GM04504 (cell line): ENCODE measurements at regions not wholly inside any gene's neighbourhood (a gene's known extent, or its start where the extent isn't known, plus 50 kb on each side); places are given as distances from the start of the nearest gene placed in this dataset.
A peak's percentile ranks its signal among the peaks of the same experiment; 100 is the strongest.

Experiments used
- DNase-seq: peaks from one replicate; pipeline ENCODE4 v3.0.0-alpha.2; 2012; ENCODE audit warnings: low read depth

DNA sequence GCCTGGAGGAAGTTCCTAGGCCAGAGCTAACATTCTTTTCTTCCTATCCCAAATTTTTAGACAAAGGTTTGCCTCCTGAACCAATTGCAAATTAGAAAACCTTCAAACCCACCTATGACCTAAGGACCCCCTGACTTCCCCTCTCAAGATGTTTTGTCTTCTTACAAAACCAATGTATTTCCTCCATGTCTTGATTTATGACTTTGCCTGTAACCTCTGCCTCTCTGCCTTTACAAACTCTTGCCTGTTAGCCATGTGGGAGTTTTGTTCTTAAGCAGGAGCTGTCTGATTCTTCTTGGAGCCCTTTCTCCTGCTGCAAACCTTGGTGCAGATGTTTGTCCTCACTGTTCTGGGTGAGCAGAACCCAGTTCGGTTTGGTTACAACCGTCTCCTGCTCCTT, 222.3 kb upstream of the BOD1L1 start:
- no peak for DNase-seq

- no peak for DNase-seq
Measured at GRCh38 chr4:13851085-13851940, 223.8 kb upstream of the BOD1L1 start.

GRCh38 chr4:13852411-13852810, 224.9 kb upstream of the BOD1L1 start:
- no peak for DNase-seq

- no peak for DNase-seq
Measured at GRCh38 chr4:13856387-13856786, 228.9 kb upstream of the BOD1L1 start.

DNA sequence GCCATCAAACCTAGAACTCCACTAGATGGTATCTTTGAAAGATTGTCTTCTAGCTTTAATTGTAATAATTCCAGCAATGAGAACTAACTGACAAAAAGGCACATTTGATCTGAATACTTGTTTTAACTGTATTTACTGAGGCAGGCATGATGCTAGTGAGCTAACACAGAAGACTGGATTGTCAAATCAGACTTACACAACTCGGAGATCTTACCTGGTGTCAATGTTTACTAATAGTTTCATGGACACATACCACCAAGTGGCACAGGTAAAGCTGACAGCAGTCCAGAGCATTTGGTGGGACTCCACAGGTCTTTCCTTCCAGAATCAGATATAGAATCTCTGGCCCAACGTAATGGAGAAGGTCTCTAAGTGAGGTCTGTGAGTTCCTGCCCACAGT, 229.9 kb upstream of the BOD1L1 start:
- no peak for DNase-seq

DNA sequence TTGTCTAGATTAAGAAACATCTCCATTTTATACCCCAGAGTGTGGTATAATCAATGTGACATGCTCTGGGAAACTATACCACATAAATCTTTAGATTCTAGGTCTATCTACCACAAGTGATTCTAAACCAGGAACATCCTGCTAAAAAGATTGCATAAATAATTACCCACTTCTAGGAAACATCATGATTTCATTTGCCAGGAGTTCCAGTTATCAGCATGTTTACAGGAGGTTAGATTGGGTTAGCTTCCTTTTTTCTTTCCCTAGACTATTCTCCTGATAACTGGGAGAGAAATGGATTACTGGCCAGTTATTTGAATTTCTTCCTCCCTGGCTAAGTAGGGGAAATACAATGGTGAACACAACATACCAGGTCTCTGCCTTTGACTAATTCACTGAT, 230.3 kb upstream of the BOD1L1 start:
- DNase-seq: no peak

GRCh38 chr4:13859423-13859822, 231.9 kb upstream of the BOD1L1 start:
- no peak for DNase-seq

DNA sequence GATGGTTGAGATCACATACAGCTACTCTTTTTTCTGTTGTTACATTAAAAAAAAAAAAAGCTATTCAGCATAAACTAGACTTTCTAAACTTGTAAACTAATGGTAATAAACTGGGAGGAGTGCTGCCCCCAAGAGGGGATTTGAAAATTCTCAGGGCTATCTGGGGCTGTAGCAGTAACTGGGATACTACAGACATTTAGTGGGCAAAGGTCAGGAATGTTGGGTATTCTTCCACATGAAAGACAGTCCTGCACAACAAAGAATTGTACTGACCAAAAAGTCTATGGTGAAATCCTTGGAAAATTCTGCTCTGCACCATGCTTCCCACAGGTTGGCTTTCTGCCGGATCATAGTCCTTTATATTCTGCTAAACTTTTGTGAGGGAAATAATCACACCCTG, 232.6 kb upstream of the BOD1L1 start:
- DNase-seq: no peak

GRCh38 chr4:13865871-13866669, 238.5 kb upstream of the BOD1L1 start:
- peak; percentile 14 for DNase-seq

DNA sequence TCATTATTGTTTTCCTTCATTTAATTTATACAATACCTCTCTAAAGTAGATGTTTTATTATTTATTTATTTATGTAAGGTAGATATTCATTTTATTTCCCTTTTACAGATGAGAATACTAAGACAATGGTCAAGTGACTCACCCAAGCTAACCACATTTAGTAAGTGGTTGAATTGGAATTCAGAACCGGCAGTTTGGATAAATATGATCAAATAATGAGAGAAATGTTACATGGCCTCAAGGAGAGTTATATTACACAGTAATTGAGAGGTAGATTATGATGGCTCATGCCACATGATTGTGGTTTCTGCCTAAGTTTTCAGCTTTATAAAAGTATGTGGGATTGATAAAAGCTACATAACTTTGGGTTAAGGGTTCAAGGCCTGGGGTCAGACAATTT, 239.4 kb upstream of the BOD1L1 start:
- DNase-seq: no peak

- DNase-seq: no peak
Measured at GRCh38 chr4:13872155-13872554, 244.6 kb upstream of the BOD1L1 start.

DNA sequence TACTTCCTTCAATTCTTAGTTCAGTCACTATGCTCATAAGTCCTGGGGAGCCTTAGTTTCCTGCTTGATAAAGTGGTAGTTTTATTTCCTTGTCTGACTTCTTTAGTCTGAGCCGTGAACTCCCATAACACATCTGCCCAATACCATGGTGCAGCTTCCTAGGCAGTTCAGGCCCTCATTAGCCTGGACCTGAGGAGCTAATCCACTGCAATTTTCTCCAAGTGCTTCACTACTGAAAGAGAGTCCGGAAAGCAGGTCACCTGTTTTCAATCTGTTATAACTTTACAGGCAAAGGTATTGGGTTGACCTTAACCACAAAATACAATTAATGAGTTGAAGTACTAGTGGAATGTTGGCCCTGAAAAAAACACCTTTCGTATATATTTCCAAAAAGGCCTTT, 245.4 kb upstream of the BOD1L1 start:
- no peak for DNase-seq

DNA sequence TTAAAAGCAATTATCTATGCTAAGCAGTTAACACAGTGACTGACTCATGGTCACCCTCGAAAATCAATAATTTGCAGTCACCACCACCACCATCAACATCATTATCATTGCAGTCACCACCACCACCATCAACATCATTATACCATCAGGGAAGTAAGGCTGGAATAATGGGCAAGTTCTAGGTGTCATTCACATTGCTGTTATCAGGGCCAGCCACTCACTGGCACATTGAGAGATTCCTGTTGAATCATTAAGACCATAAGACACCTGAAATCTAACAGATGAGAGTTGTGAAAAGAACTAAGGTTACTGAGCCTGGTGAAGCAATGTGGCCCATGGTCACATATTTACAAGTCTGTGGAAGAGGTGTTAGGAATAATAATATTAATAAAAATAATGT, 247.7 kb upstream of the BOD1L1 start:
- no peak for DNase-seq

GRCh38 chr4:13876131-13876530, 248.6 kb upstream of the BOD1L1 start:
- no peak for DNase-seq

DNA sequence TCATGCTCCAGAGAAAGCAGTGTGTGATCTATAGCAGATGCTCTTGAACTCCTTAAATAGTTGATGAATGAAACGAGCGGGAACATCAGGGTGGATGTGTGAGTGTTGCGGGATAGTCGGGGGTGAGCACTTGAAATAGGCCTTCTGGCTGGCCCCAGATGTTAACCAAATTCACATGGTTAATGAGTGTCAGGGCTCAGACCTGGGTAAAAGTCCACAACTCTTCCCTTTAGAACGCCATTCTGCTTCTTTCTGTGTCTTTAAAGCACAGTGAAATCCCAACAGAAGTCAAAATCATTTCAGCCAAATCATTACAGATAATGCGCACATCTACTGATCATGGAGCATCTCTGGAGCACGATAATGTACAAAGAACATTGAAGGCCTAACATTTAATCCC, 249.4 kb upstream of the BOD1L1 start:
- DNase-seq: no peak

GRCh38 chr4:13877626-13878025, 250.1 kb upstream of the BOD1L1 start:
- no peak for DNase-seq

DNA sequence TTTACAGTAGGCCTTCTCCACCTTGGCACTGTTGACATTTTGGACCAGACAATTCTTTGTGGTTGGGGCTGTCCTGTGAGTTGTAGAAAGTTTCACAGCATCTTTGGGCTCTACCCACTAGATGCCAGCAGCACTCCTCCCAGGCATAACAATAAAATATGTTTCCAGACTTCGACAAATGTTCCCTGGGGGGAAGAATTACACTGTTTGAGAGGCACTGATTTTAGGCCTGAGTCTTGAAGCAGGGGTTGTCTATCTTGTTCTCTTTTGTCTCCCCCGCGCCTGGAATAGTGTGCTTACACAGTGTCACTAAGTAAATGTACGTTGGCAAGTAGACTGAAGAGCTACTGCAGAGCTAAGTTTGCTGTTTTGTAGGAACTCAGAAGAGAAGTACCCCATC, 254.4 kb upstream of the BOD1L1 start:
- DNase-seq: no peak

DNA sequence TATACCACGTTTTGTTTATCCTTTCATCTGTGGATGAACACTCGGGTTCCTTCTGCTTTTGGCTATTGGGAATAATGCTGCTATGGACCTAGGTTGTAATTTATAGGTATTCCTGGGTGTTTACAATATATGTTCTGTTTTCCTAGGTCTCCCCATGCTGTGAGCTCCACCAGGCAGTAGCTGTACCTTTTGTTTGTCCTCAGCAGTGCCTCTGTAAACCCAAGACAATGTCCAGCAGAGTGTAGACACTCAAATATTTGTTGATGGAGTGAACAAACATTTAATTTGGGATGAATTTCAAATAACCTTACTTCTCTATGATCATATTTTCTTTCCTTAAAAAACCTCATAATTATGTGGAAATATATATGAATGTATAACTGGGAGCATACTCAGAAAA, 259.5 kb upstream of the BOD1L1 start:
- no peak for DNase-seq

DNA sequence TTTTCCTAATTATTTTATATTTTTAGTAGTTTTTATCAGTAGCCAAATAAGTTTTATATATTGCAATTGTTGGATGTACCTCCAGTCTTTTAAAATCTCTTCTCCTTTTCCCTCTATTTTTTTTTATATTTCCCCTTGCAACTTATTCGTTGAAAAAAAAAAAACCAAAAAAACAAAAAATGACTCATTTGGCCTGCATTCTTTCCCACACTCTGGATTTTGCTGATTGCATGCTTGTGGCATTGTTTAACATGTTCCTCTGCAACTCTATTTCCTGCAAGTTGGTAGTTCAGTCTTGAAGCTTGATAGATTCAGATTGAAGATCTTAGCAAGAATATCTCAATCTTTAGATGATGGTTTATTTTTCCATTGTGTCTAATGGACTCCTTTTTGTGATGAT, 260.6 kb upstream of the BOD1L1 start:
- peak; percentile 84 for DNase-seq

GRCh38 chr4:13891544-13891939, 264.0 kb upstream of the BOD1L1 start:
- no peak for DNase-seq

GRCh38 chr4:13892739-13893105, 265.2 kb upstream of the BOD1L1 start:
- DNase-seq: no peak

- DNase-seq: no peak
Measured at GRCh38 chr4:13893211-13893610, 265.7 kb upstream of the BOD1L1 start.

GRCh38 chr4:13893987-13894386, 266.5 kb upstream of the BOD1L1 start:
- no peak for DNase-seq

GRCh38 chr4:13900780-13901179, 273.3 kb upstream of the BOD1L1 start:
- no peak for DNase-seq
